Ishikawa (cell line): ENCODE measurements at regions not wholly inside any gene's neighbourhood (a gene's known extent, or its start where the extent isn't known, plus 50 kb on each side); places are given as distances from the start of the nearest gene placed in this dataset.

Experiments used
- CEBPB ChIP-seq: IDR thresholded peaks from 2 replicates; pipeline ENCODE4 v1.6.1; 2012
- CREB1 ChIP-seq: IDR thresholded peaks from 2 replicates; pipeline ENCODE4 v1.6.1; 2012; ENCODE audit warnings: low read depth
- EGR1 ChIP-seq: IDR thresholded peaks from 2 replicates; pipeline ENCODE4 v1.6.1; 2012
- EP300 ChIP-seq: IDR thresholded peaks from 2 replicates; pipeline ENCODE4 v1.6.1; 2012; ENCODE audit warnings: borderline replicate concordance
- FOXM1 ChIP-seq: IDR thresholded peaks from 2 replicates; pipeline ENCODE4 v1.6.1; 2012; ENCODE audit warnings: low read depth, borderline replicate concordance
- NFIC ChIP-seq: IDR thresholded peaks from 2 replicates; pipeline ENCODE4 v1.6.1; 2012
- RAD21 ChIP-seq: IDR thresholded peaks from 2 replicates; pipeline ENCODE4 v1.6.1; 2012; ENCODE audit warnings: low read depth
- TAF1 ChIP-seq: IDR thresholded peaks from 2 replicates; pipeline ENCODE4 v1.6.1; 2012; ENCODE audit warnings: low read depth, mild to moderate bottlenecking
- TCF12 ChIP-seq: IDR thresholded peaks from 2 replicates; pipeline ENCODE4 v1.6.1; 2012; ENCODE audit warnings: low read depth
- TEAD4 ChIP-seq: IDR thresholded peaks from 2 replicates; pipeline ENCODE4 v1.6.1; 2012
- YY1 ChIP-seq: IDR thresholded peaks from 2 replicates; pipeline ENCODE4 v1.6.1; 2012; ENCODE audit warnings: low read depth
- ZBTB7A ChIP-seq: IDR thresholded peaks from 2 replicates; pipeline ENCODE4 v1.6.1; 2012; ENCODE audit warnings: low read depth
- TF ChIP-seq, protein P1 (sequence below): IDR thresholded peaks from 2 replicates; pipeline ENCODE4 v1.6.1; 2012
- TF ChIP-seq, protein P2 (sequence below): IDR thresholded peaks from 2 replicates; pipeline ENCODE4 v1.6.1; 2012; ENCODE audit warnings: low read depth, mild to moderate bottlenecking
- TF ChIP-seq, protein P3 (sequence below): IDR thresholded peaks from 2 replicates; pipeline ENCODE4 v1.6.1; 2012

DNA sequence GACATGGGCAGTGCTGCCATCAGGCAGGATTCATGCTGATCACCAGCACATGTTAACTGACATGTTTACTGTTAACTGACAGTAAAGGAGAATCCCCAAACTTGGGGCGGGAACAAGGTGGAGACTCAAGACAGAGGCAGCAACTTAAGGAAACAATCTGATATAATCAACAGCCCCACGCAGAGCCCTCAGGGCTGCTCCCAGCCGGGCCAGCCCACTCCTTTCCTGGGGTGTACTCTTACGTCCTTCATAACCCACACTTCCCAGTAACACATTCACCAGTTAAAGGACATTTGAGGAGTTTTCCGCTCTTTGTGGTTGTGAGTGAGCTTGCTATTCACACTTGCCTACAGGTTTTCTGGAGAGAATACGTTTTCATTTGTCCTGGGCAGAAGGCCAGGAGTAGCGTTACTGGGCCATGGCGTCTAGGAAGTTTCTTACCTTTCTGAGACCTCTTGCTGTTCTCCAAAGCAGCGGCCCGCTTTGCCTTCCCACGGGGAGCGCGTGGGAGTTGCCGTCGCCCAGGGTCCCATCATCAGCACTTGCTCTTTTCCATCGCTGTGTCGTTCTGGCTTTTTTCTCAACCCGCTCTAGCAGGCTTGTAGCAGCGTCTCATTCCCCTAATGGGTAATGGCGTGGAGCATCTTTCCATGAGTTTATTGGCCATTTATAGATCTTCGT is 56.4 kb downstream of the FOXF2 start:
- TF ChIP-seq FOXM1 (no peak), TEAD4 (no peak), RAD21 (no peak), ZBTB7A (no peak), TCF12 (no peak), CREB1 (no peak), TAF1 (no peak), CEBPB (no peak), YY1 (no peak)
- TF ChIP-seq, protein P1, sequence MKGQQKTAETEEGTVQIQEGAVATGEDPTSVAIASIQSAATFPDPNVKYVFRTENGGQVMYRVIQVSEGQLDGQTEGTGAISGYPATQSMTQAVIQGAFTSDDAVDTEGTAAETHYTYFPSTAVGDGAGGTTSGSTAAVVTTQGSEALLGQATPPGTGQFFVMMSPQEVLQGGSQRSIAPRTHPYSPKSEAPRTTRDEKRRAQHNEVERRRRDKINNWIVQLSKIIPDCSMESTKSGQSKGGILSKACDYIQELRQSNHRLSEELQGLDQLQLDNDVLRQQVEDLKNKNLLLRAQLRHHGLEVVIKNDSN: no peak
- TF ChIP-seq, protein P2, sequence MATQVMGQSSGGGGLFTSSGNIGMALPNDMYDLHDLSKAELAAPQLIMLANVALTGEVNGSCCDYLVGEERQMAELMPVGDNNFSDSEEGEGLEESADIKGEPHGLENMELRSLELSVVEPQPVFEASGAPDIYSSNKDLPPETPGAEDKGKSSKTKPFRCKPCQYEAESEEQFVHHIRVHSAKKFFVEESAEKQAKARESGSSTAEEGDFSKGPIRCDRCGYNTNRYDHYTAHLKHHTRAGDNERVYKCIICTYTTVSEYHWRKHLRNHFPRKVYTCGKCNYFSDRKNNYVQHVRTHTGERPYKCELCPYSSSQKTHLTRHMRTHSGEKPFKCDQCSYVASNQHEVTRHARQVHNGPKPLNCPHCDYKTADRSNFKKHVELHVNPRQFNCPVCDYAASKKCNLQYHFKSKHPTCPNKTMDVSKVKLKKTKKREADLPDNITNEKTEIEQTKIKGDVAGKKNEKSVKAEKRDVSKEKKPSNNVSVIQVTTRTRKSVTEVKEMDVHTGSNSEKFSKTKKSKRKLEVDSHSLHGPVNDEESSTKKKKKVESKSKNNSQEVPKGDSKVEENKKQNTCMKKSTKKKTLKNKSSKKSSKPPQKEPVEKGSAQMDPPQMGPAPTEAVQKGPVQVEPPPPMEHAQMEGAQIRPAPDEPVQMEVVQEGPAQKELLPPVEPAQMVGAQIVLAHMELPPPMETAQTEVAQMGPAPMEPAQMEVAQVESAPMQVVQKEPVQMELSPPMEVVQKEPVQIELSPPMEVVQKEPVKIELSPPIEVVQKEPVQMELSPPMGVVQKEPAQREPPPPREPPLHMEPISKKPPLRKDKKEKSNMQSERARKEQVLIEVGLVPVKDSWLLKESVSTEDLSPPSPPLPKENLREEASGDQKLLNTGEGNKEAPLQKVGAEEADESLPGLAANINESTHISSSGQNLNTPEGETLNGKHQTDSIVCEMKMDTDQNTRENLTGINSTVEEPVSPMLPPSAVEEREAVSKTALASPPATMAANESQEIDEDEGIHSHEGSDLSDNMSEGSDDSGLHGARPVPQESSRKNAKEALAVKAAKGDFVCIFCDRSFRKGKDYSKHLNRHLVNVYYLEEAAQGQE: no peak

DNA sequence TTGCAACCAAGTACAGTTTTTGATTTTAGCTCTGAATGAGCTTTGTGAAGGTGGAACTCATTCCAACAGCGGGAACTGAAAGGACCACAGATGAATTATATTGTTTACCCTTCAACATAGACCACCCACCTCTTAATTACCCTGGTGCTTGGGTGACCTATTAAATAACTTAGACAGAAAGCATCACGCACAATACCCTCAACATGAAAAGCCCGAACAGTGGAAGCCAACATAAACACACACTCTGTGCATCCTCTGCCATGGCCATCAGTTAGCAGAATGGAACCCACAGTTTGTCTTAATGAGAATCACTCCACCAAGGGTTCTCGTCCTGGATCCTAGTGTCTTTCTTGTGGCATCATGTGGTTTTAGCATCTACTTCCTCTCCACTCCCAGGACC is 60.5 kb downstream of the FOXF2 start:
- TF ChIP-seq CEBPB (no peak), ZBTB7A (no peak), RAD21 (no peak)

DNA sequence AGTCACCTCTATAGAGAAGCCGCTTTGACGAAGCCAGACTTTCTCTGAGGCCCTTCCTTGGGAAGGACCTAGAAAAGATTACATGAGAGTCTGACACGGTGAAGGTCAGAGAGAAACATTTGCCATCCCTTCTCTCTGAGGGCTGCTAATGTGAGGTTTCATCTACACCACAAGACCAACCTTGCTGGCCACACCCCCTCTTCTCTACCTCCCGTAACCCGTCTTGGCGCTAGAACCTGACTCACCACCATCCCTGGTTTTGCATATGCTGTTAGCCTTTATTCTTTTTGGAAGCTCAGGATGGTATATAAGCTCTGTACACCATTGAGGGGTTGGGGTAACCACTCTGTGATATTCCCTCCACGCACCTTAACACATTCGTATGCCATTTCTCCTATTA is 63.6 kb downstream of the FOXF2 start:
- TF ChIP-seq FOXM1 (no peak), TCF12 (no peak), EP300 (no peak), EGR1 (no peak), RAD21 (no peak), TEAD4 (no peak), YY1 (no peak), NFIC (no peak), ZBTB7A (no peak), CREB1 (no peak), CEBPB (no peak)
- TF ChIP-seq, protein P1: no peak
- TF ChIP-seq, protein P2: no peak
- TF ChIP-seq, protein P3, sequence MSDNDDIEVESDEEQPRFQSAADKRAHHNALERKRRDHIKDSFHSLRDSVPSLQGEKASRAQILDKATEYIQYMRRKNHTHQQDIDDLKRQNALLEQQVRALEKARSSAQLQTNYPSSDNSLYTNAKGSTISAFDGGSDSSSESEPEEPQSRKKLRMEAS: no peak

DNA sequence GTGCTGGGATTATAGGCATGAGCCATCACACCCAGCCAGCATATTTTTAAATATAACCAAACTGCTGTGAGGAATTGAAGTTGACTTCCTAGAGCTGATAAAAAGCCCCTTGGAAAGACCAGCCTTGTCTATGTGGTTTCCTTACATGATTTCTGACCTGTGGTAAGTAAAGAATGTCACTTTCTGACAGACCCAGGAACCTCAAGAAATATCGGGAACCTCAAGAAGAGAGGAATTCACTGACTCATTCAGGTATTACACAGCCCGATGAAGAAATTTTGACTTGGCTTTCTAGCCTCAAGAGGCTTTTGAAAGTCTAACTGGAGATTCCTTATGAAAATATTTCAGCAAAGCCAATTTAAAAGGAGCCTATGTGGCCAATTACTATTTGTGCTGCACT is 71.8 kb downstream of the FOXF2 start:
- TF ChIP-seq TCF12 (no peak), CREB1 (no peak), TEAD4 (no peak), ZBTB7A (no peak), EGR1 (no peak), FOXM1 (no peak), CEBPB (no peak), YY1 (no peak), TAF1 (no peak), NFIC (no peak), RAD21 (no peak), EP300 (no peak)
- TF ChIP-seq, protein P2: no peak
- TF ChIP-seq, protein P1: no peak
- TF ChIP-seq, protein P3: no peak
